GM23338 (cell line): ENCODE measurements at regions not wholly inside any gene's neighbourhood (a gene's known extent, or its start where the extent isn't known, plus 50 kb on each side); places are given as distances from the start of the nearest gene placed in this dataset.

Experiments
- ATAC-seq: fragments of 200-7000 bp; cut with Tn5 transposase; 3 replicates; pipeline ENCODE4 v1.9.1; 2020
- DNase-seq: peaks from one replicate; pipeline ENCODE4 v3.0.0-alpha.2; 2015; ENCODE audit warnings: low spot score
- H2AFZ ChIP-seq: fragments of 200-600 bp; sonication (generic); 2 replicates; pipeline ENCODE4 v1.8.0; 2016; ENCODE audit warnings: antibody characterized with exemption, mild to moderate bottlenecking, moderate library complexity
- H3F3A ChIP-seq: fragments of 200-600 bp; sonication (generic); replicated peaks from 2 replicates; pipeline ENCODE4 v1.8.0; 2017; ENCODE audit warnings: antibody characterized with exemption, mixed run types, low read depth
- H3K27ac ChIP-seq: fragments of 200-600 bp; sonication (generic); 2 replicates; pipeline ENCODE4 v1.6.1; 2016; ENCODE audit warnings: low read depth
- H3K27me3 ChIP-seq: fragments of 200-600 bp; sonication (generic); 2 replicates; pipeline ENCODE4 v1.8.0; 2016; ENCODE audit warnings: mild to moderate bottlenecking, mixed run types, moderate library complexity; ENCODE audit not compliant: insufficient read depth
- H3K36me3 ChIP-seq: fragments of 200-600 bp; sonication (generic); 2 replicates; pipeline ENCODE4 v1.8.0; 2016; ENCODE audit warnings: mild to moderate bottlenecking; ENCODE audit not compliant: insufficient read depth
- H3K4me1 ChIP-seq: fragments of 200-600 bp; sonication (generic); 2 replicates; pipeline ENCODE4 v1.8.0; 2016; ENCODE audit warnings: mild to moderate bottlenecking, moderate library complexity; ENCODE audit not compliant: insufficient read depth
- H3K4me2 ChIP-seq: fragments of 200-600 bp; sonication (generic); 2 replicates; pipeline ENCODE4 v1.7.1; 2017; ENCODE audit warnings: mixed run types
- H3K4me3 ChIP-seq: fragments of 200-600 bp; sonication (generic); 2 replicates; pipeline ENCODE4 v1.6.1; 2016; ENCODE audit warnings: mixed run types
- H3K79me2 ChIP-seq: fragments of 200-600 bp; sonication (generic); replicated peaks from 2 replicates; pipeline ENCODE4 v1.8.0; 2017; ENCODE audit warnings: mild to moderate bottlenecking; ENCODE audit not compliant: insufficient read depth
- H3K9me2 ChIP-seq: fragments of 200-600 bp; sonication (generic); 2 replicates; pipeline ENCODE4 v1.8.0; 2017; ENCODE audit not compliant: insufficient read depth
- H4K20me1 ChIP-seq: fragments of 200-600 bp; sonication (generic); replicated peaks from 2 replicates; pipeline ENCODE4 v1.8.0; 2017; ENCODE audit warnings: mild to moderate bottlenecking; ENCODE audit not compliant: insufficient read depth
- H3K27ac Mint-ChIP-seq: 2 replicates; pipeline ENCODE4 v1.8.0; 2020; ENCODE audit warnings: inconsistent platforms, mild to moderate bottlenecking, moderate library complexity, mixed read lengths
- H3K27me3 Mint-ChIP-seq: 3 replicates; pipeline ENCODE4 v1.8.0; 2022; ENCODE audit warnings: low read depth, mild to moderate bottlenecking, moderate library complexity, mixed read lengths, inconsistent platforms; ENCODE audit not compliant: insufficient read depth, poor library complexity
- H3K36me3 Mint-ChIP-seq: 3 replicates; pipeline ENCODE4 v1.8.0; 2021; ENCODE audit warnings: low read depth, mild to moderate bottlenecking, inconsistent platforms, moderate library complexity, mixed read lengths
- H3K4me1 Mint-ChIP-seq: 3 replicates; pipeline ENCODE4 v1.8.0; 2020; ENCODE audit warnings: mild to moderate bottlenecking, inconsistent platforms, mixed read lengths
- H3K4me3 Mint-ChIP-seq: 3 replicates; pipeline ENCODE4 v1.8.0; 2021; ENCODE audit warnings: moderate library complexity, mild to moderate bottlenecking, inconsistent platforms, mixed read lengths
- H3K9me3 Mint-ChIP-seq: 3 replicates; pipeline ENCODE4 v1.8.0; 2020; ENCODE audit warnings: moderate library complexity, mild to moderate bottlenecking, inconsistent platforms, mixed read lengths
- CREB1 ChIP-seq: fragments of 250-450 bp; sonication (Bioruptor Pico); IDR thresholded peaks from 2 replicates; pipeline ENCODE4 v1.5.0; 2020; ENCODE audit warnings: low read depth, mild to moderate bottlenecking, moderate library complexity
- EZH2phosphoT487 ChIP-seq: fragments of 200-600 bp; sonication (generic); IDR thresholded peaks from one replicate; pipeline ENCODE4 v1.8.1; 2018; ENCODE audit warnings: antibody characterized with exemption; ENCODE audit not compliant: unreplicated experiment
- JUNB ChIP-seq: IDR thresholded peaks from one replicate; pipeline ENCODE4 v1.6.1; 2016; ENCODE audit warnings: antibody characterized with exemption; ENCODE audit not compliant: unreplicated experiment
- NANOG ChIP-seq: IDR thresholded peaks from 2 replicates; pipeline ENCODE4 v1.6.1; 2016; ENCODE audit warnings: antibody characterized with exemption, borderline replicate concordance
- STAT1 ChIP-seq: IDR thresholded peaks from one replicate; pipeline ENCODE4 v1.6.1; 2016; ENCODE audit warnings: antibody characterized with exemption; ENCODE audit not compliant: unreplicated experiment
- TF ChIP-seq, protein P1 (sequence below): IDR thresholded peaks from 2 replicates; pipeline ENCODE4 v1.6.1; 2016; ENCODE audit warnings: antibody characterized with exemption
- TF ChIP-seq, protein P2 (sequence below), 2 experiments: fragments of 200-600 bp in 1 of 2; sonication (generic) in 1 of 2; conservative IDR thresholded peaks; 2 replicates each; pipeline versions ENCODE4 v1.5.1 to v1.6.1; 2016 to 2017; ENCODE audit warnings: antibody characterized with exemption in 2 of 2, low read depth in 2 of 2, mild to moderate bottlenecking in 2 of 2, moderate library complexity in 1 of 2
- TF ChIP-seq, protein P3 (sequence below): fragments of 250-450 bp; sonication (Bioruptor Pico); IDR thresholded peaks from 2 replicates; pipeline ENCODE4 v1.5.0; 2020; ENCODE audit warnings: mild to moderate bottlenecking, moderate library complexity

- Mint-ChIP-seq H3K36me3 (no peaks in the 10 kb centered on the region), H3K27me3 (peaks cover 1% of the 10 kb centered on the region), H3K4me1 (no peaks in the 10 kb centered on the region), H3K27ac (no peak overlapping the region), H3K9me3 (no peaks in the 10 kb centered on the region), H3K4me3 (no peak overlapping the region)
- TF ChIP-seq JUNB: no peak
- TF ChIP-seq STAT1: no peak
- no peak for TF ChIP-seq NANOG
- H3K27ac ChIP-seq: no peak overlapping the region
- H3K4me2 ChIP-seq: no peak overlapping the region
- no peaks in the 10 kb centered on the region for H3F3A ChIP-seq
- H2AFZ ChIP-seq: no peak overlapping the region
- no peaks in the 10 kb centered on the region for H4K20me1 ChIP-seq
- no peak for ATAC-seq
- no peak overlapping the region for H3K4me3 ChIP-seq
- no peaks in the 10 kb centered on the region for H3K27me3 ChIP-seq
- no peaks in the 10 kb centered on the region for H3K79me2 ChIP-seq
- H3K36me3 ChIP-seq: no peaks in the 10 kb centered on the region
- no peak for DNase-seq
- no peaks in the 10 kb centered on the region for H3K4me1 ChIP-seq
- peaks cover 2% of the 10 kb centered on the region; the same call in 1 of the 2 replicates for H3K9me2 ChIP-seq
Measured at GRCh38 chr6:40116832-40117231, 182.6 kb upstream of the MOCS1 start.

DNA sequence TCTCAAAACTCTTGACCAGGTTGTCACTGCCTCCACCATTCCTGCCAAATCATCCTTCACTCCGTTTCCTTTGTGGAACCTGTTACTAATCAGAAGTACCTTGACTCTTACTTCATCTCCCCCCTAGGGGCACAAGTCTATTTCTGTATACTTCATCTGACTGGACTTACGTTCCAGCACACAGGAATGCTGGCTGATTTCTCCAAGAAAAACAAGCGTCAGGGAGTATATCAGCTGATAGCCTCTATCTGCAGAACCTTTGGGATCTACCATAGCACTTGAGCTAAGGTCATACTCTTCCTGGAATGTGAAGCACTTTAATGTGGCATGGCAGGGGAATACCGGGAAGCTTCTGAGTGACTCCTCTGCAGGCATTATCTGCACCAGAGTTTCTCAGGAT, 178.1 kb upstream of the MOCS1 start:
- TF ChIP-seq, protein P1, sequence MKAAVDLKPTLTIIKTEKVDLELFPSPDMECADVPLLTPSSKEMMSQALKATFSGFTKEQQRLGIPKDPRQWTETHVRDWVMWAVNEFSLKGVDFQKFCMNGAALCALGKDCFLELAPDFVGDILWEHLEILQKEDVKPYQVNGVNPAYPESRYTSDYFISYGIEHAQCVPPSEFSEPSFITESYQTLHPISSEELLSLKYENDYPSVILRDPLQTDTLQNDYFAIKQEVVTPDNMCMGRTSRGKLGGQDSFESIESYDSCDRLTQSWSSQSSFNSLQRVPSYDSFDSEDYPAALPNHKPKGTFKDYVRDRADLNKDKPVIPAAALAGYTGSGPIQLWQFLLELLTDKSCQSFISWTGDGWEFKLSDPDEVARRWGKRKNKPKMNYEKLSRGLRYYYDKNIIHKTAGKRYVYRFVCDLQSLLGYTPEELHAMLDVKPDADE: no peak
- TF ChIP-seq, protein P2, sequence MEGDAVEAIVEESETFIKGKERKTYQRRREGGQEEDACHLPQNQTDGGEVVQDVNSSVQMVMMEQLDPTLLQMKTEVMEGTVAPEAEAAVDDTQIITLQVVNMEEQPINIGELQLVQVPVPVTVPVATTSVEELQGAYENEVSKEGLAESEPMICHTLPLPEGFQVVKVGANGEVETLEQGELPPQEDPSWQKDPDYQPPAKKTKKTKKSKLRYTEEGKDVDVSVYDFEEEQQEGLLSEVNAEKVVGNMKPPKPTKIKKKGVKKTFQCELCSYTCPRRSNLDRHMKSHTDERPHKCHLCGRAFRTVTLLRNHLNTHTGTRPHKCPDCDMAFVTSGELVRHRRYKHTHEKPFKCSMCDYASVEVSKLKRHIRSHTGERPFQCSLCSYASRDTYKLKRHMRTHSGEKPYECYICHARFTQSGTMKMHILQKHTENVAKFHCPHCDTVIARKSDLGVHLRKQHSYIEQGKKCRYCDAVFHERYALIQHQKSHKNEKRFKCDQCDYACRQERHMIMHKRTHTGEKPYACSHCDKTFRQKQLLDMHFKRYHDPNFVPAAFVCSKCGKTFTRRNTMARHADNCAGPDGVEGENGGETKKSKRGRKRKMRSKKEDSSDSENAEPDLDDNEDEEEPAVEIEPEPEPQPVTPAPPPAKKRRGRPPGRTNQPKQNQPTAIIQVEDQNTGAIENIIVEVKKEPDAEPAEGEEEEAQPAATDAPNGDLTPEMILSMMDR (conservative IDR thresholded peaks at IDR 0.05; ENCODE audit: low read depth in 2 of 2): peak; percentile 14 to 48; a peak in 2 of 4 replicates
- peaks cover 3% of the 10 kb centered on the region for H3K9me2 ChIP-seq
- H4K20me1 ChIP-seq: no peaks in the 10 kb centered on the region
- H3K4me2 ChIP-seq: no peak overlapping the region
- H3K36me3 ChIP-seq: no peaks in the 10 kb centered on the region
- H3K4me1 Mint-ChIP-seq: no peaks in the 10 kb centered on the region
- no peak overlapping the region for H2AFZ ChIP-seq
- no peak overlapping the region for H3K27ac Mint-ChIP-seq
- H3K27ac ChIP-seq: no peak overlapping the region
- DNase-seq (peak; percentile 39), ATAC-seq (peak; percentile 77)
- no peaks in the 10 kb centered on the region for H3K79me2 ChIP-seq
- peaks cover 9% of the 10 kb centered on the region; the same call in 1 of the 3 replicates for H3K9me3 Mint-ChIP-seq
- no peaks in the 10 kb centered on the region for H3K4me1 ChIP-seq
- H3K4me3 ChIP-seq: no peak overlapping the region
- H3K27me3 Mint-ChIP-seq: peaks cover 1% of the 10 kb centered on the region
- peaks cover 2% of the 10 kb centered on the region; the same call in 1 of the 3 replicates for H3K36me3 Mint-ChIP-seq
- no peaks in the 10 kb centered on the region for H3F3A ChIP-seq
- H3K4me3 Mint-ChIP-seq: no peak overlapping the region
- H3K27me3 ChIP-seq: no peaks in the 10 kb centered on the region

GRCh38 chr6:40108736-40109135, 174.5 kb upstream of the MOCS1 start:
- H3K4me3 ChIP-seq: no peak overlapping the region
- no peaks in the 10 kb centered on the region for H3K4me1 ChIP-seq
- H3K27me3 ChIP-seq: no peaks in the 10 kb centered on the region
- Mint-ChIP-seq H3K9me3 (peaks cover 9% of the 10 kb centered on the region; the same call in 1 of the 3 replicates), H3K36me3 (peaks cover 2% of the 10 kb centered on the region; the same call in 1 of the 3 replicates), H3K4me3 (no peak overlapping the region), H3K27ac (no peak overlapping the region), H3K27me3 (no peaks in the 10 kb centered on the region), H3K4me1 (no peaks in the 10 kb centered on the region)
- peaks cover 7% of the 10 kb centered on the region; the same call in 1 of the 2 replicates for H3K9me2 ChIP-seq
- H3K27ac ChIP-seq: no peak overlapping the region
- H4K20me1 ChIP-seq: no peaks in the 10 kb centered on the region
- no peak for ATAC-seq
- no peak overlapping the region for H2AFZ ChIP-seq
- H3K4me2 ChIP-seq: no peak overlapping the region
- H3K79me2 ChIP-seq: no peaks in the 10 kb centered on the region
- H3K36me3 ChIP-seq: no peaks in the 10 kb centered on the region
- DNase-seq: no peak
- H3F3A ChIP-seq: no peaks in the 10 kb centered on the region
- TF ChIP-seq STAT1: no peak
- TF ChIP-seq, protein P3, sequence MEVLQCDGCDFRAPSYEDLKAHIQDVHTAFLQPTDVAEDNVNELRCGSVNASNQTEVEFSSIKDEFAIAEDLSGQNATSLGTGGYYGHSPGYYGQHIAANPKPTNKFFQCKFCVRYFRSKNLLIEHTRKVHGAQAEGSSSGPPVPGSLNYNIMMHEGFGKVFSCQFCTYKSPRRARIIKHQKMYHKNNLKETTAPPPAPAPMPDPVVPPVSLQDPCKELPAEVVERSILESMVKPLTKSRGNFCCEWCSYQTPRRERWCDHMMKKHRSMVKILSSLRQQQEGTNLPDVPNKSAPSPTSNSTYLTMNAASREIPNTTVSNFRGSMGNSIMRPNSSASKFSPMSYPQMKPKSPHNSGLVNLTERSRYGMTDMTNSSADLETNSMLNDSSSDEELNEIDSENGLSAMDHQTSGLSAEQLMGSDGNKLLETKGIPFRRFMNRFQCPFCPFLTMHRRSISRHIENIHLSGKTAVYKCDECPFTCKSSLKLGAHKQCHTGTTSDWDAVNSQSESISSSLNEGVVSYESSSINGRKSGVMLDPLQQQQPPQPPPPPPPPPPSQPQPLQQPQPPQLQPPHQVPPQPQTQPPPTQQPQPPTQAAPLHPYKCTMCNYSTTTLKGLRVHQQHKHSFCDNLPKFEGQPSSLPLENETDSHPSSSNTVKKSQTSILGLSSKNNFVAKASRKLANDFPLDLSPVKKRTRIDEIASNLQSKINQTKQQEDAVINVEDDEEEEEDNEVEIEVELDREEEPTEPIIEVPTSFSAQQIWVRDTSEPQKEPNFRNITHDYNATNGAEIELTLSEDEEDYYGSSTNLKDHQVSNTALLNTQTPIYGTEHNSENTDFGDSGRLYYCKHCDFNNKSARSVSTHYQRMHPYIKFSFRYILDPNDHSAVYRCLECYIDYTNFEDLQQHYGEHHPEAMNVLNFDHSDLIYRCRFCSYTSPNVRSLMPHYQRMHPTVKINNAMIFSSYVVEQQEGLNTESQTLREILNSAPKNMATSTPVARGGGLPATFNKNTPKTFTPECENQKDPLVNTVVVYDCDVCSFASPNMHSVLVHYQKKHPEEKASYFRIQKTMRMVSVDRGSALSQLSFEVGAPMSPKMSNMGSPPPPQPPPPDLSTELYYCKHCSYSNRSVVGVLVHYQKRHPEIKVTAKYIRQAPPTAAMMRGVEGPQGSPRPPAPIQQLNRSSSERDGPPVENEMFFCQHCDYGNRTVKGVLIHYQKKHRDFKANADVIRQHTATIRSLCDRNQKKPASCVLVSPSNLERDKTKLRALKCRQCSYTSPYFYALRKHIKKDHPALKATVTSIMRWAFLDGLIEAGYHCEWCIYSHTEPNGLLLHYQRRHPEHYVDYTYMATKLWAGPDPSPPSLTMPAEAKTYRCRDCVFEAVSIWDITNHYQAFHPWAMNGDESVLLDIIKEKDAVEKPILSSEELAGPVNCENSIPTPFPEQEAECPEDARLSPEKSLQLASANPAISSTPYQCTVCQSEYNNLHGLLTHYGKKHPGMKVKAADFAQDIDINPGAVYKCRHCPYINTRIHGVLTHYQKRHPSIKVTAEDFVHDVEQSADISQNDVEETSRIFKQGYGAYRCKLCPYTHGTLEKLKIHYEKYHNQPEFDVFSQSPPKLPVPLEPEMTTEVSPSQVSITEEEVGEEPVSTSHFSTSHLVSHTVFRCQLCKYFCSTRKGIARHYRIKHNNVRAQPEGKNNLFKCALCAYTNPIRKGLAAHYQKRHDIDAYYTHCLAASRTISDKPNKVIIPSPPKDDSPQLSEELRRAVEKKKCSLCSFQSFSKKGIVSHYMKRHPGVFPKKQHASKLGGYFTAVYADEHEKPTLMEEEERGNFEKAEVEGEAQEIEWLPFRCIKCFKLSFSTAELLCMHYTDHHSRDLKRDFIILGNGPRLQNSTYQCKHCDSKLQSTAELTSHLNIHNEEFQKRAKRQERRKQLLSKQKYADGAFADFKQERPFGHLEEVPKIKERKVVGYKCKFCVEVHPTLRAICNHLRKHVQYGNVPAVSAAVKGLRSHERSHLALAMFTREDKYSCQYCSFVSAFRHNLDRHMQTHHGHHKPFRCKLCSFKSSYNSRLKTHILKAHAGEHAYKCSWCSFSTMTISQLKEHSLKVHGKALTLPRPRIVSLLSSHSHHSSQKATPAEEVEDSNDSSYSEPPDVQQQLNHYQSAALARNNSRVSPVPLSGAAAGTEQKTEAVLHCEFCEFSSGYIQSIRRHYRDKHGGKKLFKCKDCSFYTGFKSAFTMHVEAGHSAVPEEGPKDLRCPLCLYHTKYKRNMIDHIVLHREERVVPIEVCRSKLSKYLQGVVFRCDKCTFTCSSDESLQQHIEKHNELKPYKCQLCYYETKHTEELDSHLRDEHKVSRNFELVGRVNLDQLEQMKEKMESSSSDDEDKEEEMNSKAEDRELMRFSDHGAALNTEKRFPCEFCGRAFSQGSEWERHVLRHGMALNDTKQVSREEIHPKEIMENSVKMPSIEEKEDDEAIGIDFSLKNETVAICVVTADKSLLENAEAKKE (CRISPR knock-in tag): no peak
- no peak for TF ChIP-seq EZH2phosphoT487
- TF ChIP-seq CREB1 (CRISPR knock-in tag): no peak
